GM23338 (cell line): ENCODE measurements at regions not wholly inside any gene's neighbourhood (a gene's known extent, or its start where the extent isn't known, plus 50 kb on each side); places are given as distances from the start of the nearest gene placed in this dataset.

Experiments used
- ATAC-seq: fragments of 200-7000 bp; cut with Tn5 transposase; 3 replicates; pipeline ENCODE4 v1.9.1; 2020
- DNase-seq: peaks from one replicate; pipeline ENCODE4 v3.0.0-alpha.2; 2015; ENCODE audit warnings: low spot score
- H2AFZ ChIP-seq: fragments of 200-600 bp; sonication (generic); 2 replicates; pipeline ENCODE4 v1.8.0; 2016; ENCODE audit warnings: antibody characterized with exemption, mild to moderate bottlenecking, moderate library complexity
- H3F3A ChIP-seq: fragments of 200-600 bp; sonication (generic); replicated peaks from 2 replicates; pipeline ENCODE4 v1.8.0; 2017; ENCODE audit warnings: antibody characterized with exemption, mixed run types, low read depth
- H3K27ac ChIP-seq: fragments of 200-600 bp; sonication (generic); 2 replicates; pipeline ENCODE4 v1.6.1; 2016; ENCODE audit warnings: low read depth
- H3K27me3 ChIP-seq: fragments of 200-600 bp; sonication (generic); 2 replicates; pipeline ENCODE4 v1.8.0; 2016; ENCODE audit warnings: mild to moderate bottlenecking, mixed run types, moderate library complexity; ENCODE audit not compliant: insufficient read depth
- H3K36me3 ChIP-seq: fragments of 200-600 bp; sonication (generic); 2 replicates; pipeline ENCODE4 v1.8.0; 2016; ENCODE audit warnings: mild to moderate bottlenecking; ENCODE audit not compliant: insufficient read depth
- H3K4me1 ChIP-seq: fragments of 200-600 bp; sonication (generic); 2 replicates; pipeline ENCODE4 v1.8.0; 2016; ENCODE audit warnings: mild to moderate bottlenecking, moderate library complexity; ENCODE audit not compliant: insufficient read depth
- H3K4me2 ChIP-seq: fragments of 200-600 bp; sonication (generic); 2 replicates; pipeline ENCODE4 v1.7.1; 2017; ENCODE audit warnings: mixed run types
- H3K4me3 ChIP-seq: fragments of 200-600 bp; sonication (generic); 2 replicates; pipeline ENCODE4 v1.6.1; 2016; ENCODE audit warnings: mixed run types
- H3K79me2 ChIP-seq: fragments of 200-600 bp; sonication (generic); replicated peaks from 2 replicates; pipeline ENCODE4 v1.8.0; 2017; ENCODE audit warnings: mild to moderate bottlenecking; ENCODE audit not compliant: insufficient read depth
- H3K9me2 ChIP-seq: fragments of 200-600 bp; sonication (generic); 2 replicates; pipeline ENCODE4 v1.8.0; 2017; ENCODE audit not compliant: insufficient read depth
- H4K20me1 ChIP-seq: fragments of 200-600 bp; sonication (generic); replicated peaks from 2 replicates; pipeline ENCODE4 v1.8.0; 2017; ENCODE audit warnings: mild to moderate bottlenecking; ENCODE audit not compliant: insufficient read depth
- H3K27ac Mint-ChIP-seq: 2 replicates; pipeline ENCODE4 v1.8.0; 2020; ENCODE audit warnings: inconsistent platforms, mild to moderate bottlenecking, moderate library complexity, mixed read lengths
- H3K27me3 Mint-ChIP-seq: 3 replicates; pipeline ENCODE4 v1.8.0; 2022; ENCODE audit warnings: low read depth, mild to moderate bottlenecking, moderate library complexity, mixed read lengths, inconsistent platforms; ENCODE audit not compliant: insufficient read depth, poor library complexity
- H3K36me3 Mint-ChIP-seq: 3 replicates; pipeline ENCODE4 v1.8.0; 2021; ENCODE audit warnings: low read depth, mild to moderate bottlenecking, inconsistent platforms, moderate library complexity, mixed read lengths
- H3K4me1 Mint-ChIP-seq: 3 replicates; pipeline ENCODE4 v1.8.0; 2020; ENCODE audit warnings: mild to moderate bottlenecking, inconsistent platforms, mixed read lengths
- H3K4me3 Mint-ChIP-seq: 3 replicates; pipeline ENCODE4 v1.8.0; 2021; ENCODE audit warnings: moderate library complexity, mild to moderate bottlenecking, inconsistent platforms, mixed read lengths
- H3K9me3 Mint-ChIP-seq: 3 replicates; pipeline ENCODE4 v1.8.0; 2020; ENCODE audit warnings: moderate library complexity, mild to moderate bottlenecking, inconsistent platforms, mixed read lengths
- CREB1 ChIP-seq: fragments of 250-450 bp; sonication (Bioruptor Pico); IDR thresholded peaks from 2 replicates; pipeline ENCODE4 v1.5.0; 2020; ENCODE audit warnings: low read depth, mild to moderate bottlenecking, moderate library complexity
- EZH2 ChIP-seq: fragments of 200-600 bp; sonication (generic); IDR thresholded peaks from one replicate; pipeline ENCODE4 v1.8.0; 2017; ENCODE audit warnings: antibody characterized with exemption, mild to moderate bottlenecking, low read depth; ENCODE audit not compliant: unreplicated experiment
- EZH2phosphoT487 ChIP-seq: fragments of 200-600 bp; sonication (generic); IDR thresholded peaks from one replicate; pipeline ENCODE4 v1.8.1; 2018; ENCODE audit warnings: antibody characterized with exemption; ENCODE audit not compliant: unreplicated experiment
- NANOG ChIP-seq: IDR thresholded peaks from 2 replicates; pipeline ENCODE4 v1.6.1; 2016; ENCODE audit warnings: antibody characterized with exemption, borderline replicate concordance
- POLR2AphosphoS5 ChIP-seq: IDR thresholded peaks from 2 replicates; pipeline ENCODE4 v1.6.1; 2016; ENCODE audit warnings: antibody characterized with exemption, low read depth
- STAT1 ChIP-seq: IDR thresholded peaks from one replicate; pipeline ENCODE4 v1.6.1; 2016; ENCODE audit warnings: antibody characterized with exemption; ENCODE audit not compliant: unreplicated experiment
- ZNF114 ChIP-seq: fragments of 250-450 bp; sonication (Bioruptor Pico); IDR thresholded peaks from 2 replicates; pipeline ENCODE4 v1.5.0; 2020; ENCODE audit warnings: mild to moderate bottlenecking, moderate library complexity
- ZNF331 ChIP-seq: fragments of 250-450 bp; sonication (Bioruptor Pico); IDR thresholded peaks from 2 replicates; pipeline ENCODE4 v1.5.0; 2020; ENCODE audit warnings: low read depth, mild to moderate bottlenecking, moderate library complexity
- TF ChIP-seq, protein P1 (sequence below): fragments of 250-450 bp; sonication (Bioruptor Pico); IDR thresholded peaks from 2 replicates; pipeline ENCODE4 v1.5.0; 2020; ENCODE audit warnings: mild to moderate bottlenecking, moderate library complexity
- TF ChIP-seq, protein P2 (sequence below): IDR thresholded peaks from 2 replicates; pipeline ENCODE4 v1.6.1; 2016; ENCODE audit warnings: antibody characterized with exemption
- TF ChIP-seq, protein P3 (sequence below): IDR thresholded peaks from one replicate; pipeline ENCODE4 v1.6.1; 2018; ENCODE audit warnings: antibody characterized with exemption; ENCODE audit not compliant: unreplicated experiment
- TF ChIP-seq, protein P4 (sequence below), 2 experiments: fragments of 200-600 bp in 1 of 2; sonication (generic) in 1 of 2; conservative IDR thresholded peaks; 2 replicates each; pipeline versions ENCODE4 v1.5.1 to v1.6.1; 2016 to 2017; ENCODE audit warnings: antibody characterized with exemption in 2 of 2, low read depth in 2 of 2, mild to moderate bottlenecking in 2 of 2, moderate library complexity in 1 of 2

DNA sequence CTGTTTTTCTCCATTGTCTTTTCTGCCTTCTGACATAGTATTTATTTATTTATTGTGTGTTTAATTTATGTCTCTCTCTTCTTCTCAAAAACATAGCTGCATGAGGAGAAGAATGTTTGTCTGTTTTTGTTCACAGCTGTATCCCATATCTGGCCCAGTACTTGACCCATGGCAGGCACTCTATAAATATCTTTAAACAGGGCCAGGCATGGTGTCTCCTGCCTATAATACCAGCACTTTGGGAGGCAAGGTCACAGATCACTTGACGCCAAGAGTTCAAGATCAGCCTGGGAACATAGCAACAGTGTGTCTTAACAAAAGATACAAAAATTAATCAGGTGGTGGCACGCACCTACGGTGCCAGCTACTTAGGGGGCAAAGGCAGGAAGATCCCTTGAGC, 361.3 kb upstream of the KLHL29 start (continued):
- TF ChIP-seq, protein P1, sequence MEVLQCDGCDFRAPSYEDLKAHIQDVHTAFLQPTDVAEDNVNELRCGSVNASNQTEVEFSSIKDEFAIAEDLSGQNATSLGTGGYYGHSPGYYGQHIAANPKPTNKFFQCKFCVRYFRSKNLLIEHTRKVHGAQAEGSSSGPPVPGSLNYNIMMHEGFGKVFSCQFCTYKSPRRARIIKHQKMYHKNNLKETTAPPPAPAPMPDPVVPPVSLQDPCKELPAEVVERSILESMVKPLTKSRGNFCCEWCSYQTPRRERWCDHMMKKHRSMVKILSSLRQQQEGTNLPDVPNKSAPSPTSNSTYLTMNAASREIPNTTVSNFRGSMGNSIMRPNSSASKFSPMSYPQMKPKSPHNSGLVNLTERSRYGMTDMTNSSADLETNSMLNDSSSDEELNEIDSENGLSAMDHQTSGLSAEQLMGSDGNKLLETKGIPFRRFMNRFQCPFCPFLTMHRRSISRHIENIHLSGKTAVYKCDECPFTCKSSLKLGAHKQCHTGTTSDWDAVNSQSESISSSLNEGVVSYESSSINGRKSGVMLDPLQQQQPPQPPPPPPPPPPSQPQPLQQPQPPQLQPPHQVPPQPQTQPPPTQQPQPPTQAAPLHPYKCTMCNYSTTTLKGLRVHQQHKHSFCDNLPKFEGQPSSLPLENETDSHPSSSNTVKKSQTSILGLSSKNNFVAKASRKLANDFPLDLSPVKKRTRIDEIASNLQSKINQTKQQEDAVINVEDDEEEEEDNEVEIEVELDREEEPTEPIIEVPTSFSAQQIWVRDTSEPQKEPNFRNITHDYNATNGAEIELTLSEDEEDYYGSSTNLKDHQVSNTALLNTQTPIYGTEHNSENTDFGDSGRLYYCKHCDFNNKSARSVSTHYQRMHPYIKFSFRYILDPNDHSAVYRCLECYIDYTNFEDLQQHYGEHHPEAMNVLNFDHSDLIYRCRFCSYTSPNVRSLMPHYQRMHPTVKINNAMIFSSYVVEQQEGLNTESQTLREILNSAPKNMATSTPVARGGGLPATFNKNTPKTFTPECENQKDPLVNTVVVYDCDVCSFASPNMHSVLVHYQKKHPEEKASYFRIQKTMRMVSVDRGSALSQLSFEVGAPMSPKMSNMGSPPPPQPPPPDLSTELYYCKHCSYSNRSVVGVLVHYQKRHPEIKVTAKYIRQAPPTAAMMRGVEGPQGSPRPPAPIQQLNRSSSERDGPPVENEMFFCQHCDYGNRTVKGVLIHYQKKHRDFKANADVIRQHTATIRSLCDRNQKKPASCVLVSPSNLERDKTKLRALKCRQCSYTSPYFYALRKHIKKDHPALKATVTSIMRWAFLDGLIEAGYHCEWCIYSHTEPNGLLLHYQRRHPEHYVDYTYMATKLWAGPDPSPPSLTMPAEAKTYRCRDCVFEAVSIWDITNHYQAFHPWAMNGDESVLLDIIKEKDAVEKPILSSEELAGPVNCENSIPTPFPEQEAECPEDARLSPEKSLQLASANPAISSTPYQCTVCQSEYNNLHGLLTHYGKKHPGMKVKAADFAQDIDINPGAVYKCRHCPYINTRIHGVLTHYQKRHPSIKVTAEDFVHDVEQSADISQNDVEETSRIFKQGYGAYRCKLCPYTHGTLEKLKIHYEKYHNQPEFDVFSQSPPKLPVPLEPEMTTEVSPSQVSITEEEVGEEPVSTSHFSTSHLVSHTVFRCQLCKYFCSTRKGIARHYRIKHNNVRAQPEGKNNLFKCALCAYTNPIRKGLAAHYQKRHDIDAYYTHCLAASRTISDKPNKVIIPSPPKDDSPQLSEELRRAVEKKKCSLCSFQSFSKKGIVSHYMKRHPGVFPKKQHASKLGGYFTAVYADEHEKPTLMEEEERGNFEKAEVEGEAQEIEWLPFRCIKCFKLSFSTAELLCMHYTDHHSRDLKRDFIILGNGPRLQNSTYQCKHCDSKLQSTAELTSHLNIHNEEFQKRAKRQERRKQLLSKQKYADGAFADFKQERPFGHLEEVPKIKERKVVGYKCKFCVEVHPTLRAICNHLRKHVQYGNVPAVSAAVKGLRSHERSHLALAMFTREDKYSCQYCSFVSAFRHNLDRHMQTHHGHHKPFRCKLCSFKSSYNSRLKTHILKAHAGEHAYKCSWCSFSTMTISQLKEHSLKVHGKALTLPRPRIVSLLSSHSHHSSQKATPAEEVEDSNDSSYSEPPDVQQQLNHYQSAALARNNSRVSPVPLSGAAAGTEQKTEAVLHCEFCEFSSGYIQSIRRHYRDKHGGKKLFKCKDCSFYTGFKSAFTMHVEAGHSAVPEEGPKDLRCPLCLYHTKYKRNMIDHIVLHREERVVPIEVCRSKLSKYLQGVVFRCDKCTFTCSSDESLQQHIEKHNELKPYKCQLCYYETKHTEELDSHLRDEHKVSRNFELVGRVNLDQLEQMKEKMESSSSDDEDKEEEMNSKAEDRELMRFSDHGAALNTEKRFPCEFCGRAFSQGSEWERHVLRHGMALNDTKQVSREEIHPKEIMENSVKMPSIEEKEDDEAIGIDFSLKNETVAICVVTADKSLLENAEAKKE (CRISPR knock-in tag): no peak
- TF ChIP-seq, protein P2, sequence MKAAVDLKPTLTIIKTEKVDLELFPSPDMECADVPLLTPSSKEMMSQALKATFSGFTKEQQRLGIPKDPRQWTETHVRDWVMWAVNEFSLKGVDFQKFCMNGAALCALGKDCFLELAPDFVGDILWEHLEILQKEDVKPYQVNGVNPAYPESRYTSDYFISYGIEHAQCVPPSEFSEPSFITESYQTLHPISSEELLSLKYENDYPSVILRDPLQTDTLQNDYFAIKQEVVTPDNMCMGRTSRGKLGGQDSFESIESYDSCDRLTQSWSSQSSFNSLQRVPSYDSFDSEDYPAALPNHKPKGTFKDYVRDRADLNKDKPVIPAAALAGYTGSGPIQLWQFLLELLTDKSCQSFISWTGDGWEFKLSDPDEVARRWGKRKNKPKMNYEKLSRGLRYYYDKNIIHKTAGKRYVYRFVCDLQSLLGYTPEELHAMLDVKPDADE: no peak
- TF ChIP-seq ZNF331 (no peak), NANOG (no peak), STAT1 (no peak), CREB1 (CRISPR knock-in tag) (no peak), EZH2phosphoT487 (no peak)

DNA sequence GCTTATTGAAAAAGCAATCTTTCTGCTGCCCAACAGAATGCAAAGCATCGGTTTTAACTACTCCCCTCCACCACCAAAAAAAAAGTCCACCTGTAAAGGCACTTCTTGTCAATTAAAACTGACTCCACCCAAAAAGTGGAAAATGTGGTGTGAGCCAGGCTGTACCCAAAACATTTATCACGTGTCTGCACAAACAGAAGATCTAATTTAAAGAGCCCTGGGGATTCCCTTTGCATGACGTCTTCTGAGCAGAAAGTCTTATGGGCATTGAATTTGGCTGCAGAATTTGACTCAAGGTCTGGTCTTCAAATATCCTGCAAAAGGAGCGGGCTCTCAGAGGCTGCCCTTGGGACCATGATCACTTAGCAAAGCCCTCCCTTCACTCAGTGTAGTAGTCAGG, 358.3 kb upstream of the KLHL29 start:
- ATAC-seq (no peak), DNase-seq (no peak)
- Mint-ChIP-seq H3K4me1 (peaks cover 12% of the 10 kb centered on the region), H3K4me3 (no peak overlapping the region), H3K36me3 (no peaks in the 10 kb centered on the region; the same call in 2 of the 3 replicates), H3K9me3 (no peaks in the 10 kb centered on the region; the same call in 2 of the 3 replicates), H3K27me3 (peaks cover 4% of the 10 kb centered on the region), H3K27ac (no peak overlapping the region)
- H3K4me2 ChIP-seq: no peak overlapping the region
- no peaks in the 10 kb centered on the region for H4K20me1 ChIP-seq
- H3K9me2 ChIP-seq: no peaks in the 10 kb centered on the region
- TF ChIP-seq EZH2 (no peak), POLR2AphosphoS5 (no peak), ZNF114 (CRISPR knock-in tag) (no peak), CREB1 (CRISPR knock-in tag) (no peak), ZNF331 (no peak)
- TF ChIP-seq, protein P3, sequence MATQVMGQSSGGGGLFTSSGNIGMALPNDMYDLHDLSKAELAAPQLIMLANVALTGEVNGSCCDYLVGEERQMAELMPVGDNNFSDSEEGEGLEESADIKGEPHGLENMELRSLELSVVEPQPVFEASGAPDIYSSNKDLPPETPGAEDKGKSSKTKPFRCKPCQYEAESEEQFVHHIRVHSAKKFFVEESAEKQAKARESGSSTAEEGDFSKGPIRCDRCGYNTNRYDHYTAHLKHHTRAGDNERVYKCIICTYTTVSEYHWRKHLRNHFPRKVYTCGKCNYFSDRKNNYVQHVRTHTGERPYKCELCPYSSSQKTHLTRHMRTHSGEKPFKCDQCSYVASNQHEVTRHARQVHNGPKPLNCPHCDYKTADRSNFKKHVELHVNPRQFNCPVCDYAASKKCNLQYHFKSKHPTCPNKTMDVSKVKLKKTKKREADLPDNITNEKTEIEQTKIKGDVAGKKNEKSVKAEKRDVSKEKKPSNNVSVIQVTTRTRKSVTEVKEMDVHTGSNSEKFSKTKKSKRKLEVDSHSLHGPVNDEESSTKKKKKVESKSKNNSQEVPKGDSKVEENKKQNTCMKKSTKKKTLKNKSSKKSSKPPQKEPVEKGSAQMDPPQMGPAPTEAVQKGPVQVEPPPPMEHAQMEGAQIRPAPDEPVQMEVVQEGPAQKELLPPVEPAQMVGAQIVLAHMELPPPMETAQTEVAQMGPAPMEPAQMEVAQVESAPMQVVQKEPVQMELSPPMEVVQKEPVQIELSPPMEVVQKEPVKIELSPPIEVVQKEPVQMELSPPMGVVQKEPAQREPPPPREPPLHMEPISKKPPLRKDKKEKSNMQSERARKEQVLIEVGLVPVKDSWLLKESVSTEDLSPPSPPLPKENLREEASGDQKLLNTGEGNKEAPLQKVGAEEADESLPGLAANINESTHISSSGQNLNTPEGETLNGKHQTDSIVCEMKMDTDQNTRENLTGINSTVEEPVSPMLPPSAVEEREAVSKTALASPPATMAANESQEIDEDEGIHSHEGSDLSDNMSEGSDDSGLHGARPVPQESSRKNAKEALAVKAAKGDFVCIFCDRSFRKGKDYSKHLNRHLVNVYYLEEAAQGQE: no peak
- TF ChIP-seq, protein P4, sequence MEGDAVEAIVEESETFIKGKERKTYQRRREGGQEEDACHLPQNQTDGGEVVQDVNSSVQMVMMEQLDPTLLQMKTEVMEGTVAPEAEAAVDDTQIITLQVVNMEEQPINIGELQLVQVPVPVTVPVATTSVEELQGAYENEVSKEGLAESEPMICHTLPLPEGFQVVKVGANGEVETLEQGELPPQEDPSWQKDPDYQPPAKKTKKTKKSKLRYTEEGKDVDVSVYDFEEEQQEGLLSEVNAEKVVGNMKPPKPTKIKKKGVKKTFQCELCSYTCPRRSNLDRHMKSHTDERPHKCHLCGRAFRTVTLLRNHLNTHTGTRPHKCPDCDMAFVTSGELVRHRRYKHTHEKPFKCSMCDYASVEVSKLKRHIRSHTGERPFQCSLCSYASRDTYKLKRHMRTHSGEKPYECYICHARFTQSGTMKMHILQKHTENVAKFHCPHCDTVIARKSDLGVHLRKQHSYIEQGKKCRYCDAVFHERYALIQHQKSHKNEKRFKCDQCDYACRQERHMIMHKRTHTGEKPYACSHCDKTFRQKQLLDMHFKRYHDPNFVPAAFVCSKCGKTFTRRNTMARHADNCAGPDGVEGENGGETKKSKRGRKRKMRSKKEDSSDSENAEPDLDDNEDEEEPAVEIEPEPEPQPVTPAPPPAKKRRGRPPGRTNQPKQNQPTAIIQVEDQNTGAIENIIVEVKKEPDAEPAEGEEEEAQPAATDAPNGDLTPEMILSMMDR (conservative IDR thresholded peaks at IDR 0.05; ENCODE audit: low read depth in 2 of 2): no peak
- H2AFZ ChIP-seq: no peak overlapping the region
- H3K4me1 ChIP-seq: no peaks in the 10 kb centered on the region
- no peaks in the 10 kb centered on the region for H3F3A ChIP-seq
- no peaks in the 10 kb centered on the region for H3K79me2 ChIP-seq
- H3K27me3 ChIP-seq: no peaks in the 10 kb centered on the region
- H3K27ac ChIP-seq: no peak overlapping the region
- no peaks in the 10 kb centered on the region for H3K36me3 ChIP-seq
- H3K4me3 ChIP-seq: no peak overlapping the region
